ENCODE measurements at regions not wholly inside any gene's neighbourhood (a gene's known extent, or its start where the extent isn't known, plus 50 kb on each side); places are given as distances from the start of the nearest gene placed in this dataset.

DNA sequence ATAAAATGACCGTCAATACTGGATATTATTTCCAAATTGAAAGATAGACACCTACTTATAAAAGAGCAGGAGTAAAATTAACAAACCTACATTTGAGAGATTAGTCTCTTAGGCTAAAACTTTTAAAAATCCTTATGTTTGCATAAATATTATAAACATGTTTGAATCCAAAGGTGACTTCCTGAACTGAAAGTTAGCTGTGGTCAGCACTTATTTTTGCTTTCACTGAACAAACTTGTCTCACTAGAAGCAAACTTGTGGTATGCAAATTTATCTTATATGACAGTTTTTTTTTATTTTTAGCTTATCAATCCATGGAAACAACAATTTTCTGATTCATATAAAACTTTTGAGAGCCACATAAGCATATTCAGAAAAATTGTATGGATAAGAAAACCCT lies 502.6 kb upstream of the COX7C start:
- no peak overlapping the region for H3K4me3 ChIP-seq (ENCODE audit: low read length)
- no peak for DNase-seq (ENCODE audit: low read depth)
- TF ChIP-seq CTCF (conservative IDR thresholded peaks at IDR 0.05; ENCODE audit: low read length), result no peak

DNA sequence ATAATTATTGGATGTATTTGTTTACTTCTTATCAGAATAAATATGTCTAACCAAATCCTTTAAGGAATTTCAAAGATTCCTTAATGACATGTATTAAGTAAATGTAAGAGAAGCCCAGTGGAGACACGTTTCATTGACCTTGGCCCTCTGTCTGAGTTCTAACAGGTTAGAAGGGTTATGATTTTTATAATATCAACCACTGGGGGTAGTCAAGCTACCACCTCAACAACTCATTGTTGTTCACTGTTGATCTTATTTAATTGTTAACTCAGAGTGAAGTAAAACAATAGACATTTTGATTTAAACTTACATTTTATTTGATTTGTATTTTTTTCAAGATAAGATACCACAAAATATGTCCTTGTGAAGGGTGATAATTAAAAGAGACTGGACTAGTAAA lies 499.2 kb upstream of the COX7C start:
- no peak for TF ChIP-seq CTCF (conservative IDR thresholded peaks at IDR 0.05; ENCODE audit: low read length)
- H3K4me3 ChIP-seq (ENCODE audit: low read length), result no peak overlapping the region
- no peak for DNase-seq (ENCODE audit: low read depth)

GRCh38 chr5:86124333-86124732 lies 493.4 kb upstream of the COX7C start:
- H3K4me3 ChIP-seq (ENCODE audit: low read length), result no peak overlapping the region
- no peak for TF ChIP-seq CTCF (conservative IDR thresholded peaks at IDR 0.05; ENCODE audit: low read length)

DNA sequence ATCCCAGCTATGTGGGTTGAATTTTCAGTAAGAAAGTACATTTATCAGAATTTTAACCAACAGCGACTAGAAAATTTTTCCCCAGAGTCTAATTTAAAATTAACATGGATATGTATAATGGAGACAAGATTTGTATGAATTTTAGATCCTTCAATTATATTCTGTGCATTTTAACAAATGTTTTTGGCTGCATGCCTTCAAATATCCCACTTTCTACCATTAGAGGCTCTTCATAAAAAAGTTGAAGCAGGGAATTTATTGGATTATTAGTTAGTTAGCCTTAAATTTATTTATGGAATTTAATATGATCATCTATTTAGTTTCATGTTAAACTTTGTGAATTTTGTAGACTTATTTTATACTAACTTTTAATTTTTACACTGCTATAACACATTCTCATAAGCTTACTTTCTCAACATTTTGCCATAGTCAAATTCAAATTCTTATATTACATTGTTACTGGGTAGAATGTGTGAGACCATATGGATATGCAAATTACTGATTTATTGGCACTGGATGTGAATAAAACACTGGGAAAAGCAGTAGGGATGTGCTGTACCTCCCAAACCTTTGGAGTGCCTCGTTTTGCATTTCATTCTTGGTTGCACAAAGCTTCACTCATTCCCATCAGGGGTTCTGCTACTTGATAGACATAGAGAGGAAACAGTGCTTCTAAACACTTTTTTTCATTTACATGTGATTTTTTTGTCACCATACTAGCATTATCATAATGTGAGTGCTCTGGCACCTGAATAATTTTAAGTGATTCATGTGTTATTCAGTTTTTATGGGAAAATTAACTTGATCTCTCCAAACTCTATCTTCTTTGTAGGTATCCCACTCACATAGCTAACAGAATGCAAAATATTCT lies 491.8 kb upstream of the COX7C start:
- no peak for TF ChIP-seq CTCF (conservative IDR thresholded peaks at IDR 0.05; ENCODE audit: low read length)
- no peak for DNase-seq (ENCODE audit: low read depth)
- H3K4me3 ChIP-seq (ENCODE audit: low read length), result no peak overlapping the region

More at GRCh38 chr5:86124333-86124732, 493.4 kb upstream of the COX7C start:
- no peak for DNase-seq (ENCODE audit: low read depth)

GRCh38 chr5:86127696-86128095 lies 490.0 kb upstream of the COX7C start:
- DNase-seq (ENCODE audit: low read depth), result no peak
- TF ChIP-seq CTCF (conservative IDR thresholded peaks at IDR 0.05; ENCODE audit: low read length), result no peak
- H3K4me3 ChIP-seq (ENCODE audit: low read length), result no peak overlapping the region

GRCh38 chr5:86129009-86129408 lies 488.7 kb upstream of the COX7C start:
- H3K4me3 ChIP-seq (ENCODE audit: low read length), result no peak overlapping the region
- no peak for TF ChIP-seq CTCF (conservative IDR thresholded peaks at IDR 0.05; ENCODE audit: low read length)
- no peak for DNase-seq (ENCODE audit: low read depth)

DNA sequence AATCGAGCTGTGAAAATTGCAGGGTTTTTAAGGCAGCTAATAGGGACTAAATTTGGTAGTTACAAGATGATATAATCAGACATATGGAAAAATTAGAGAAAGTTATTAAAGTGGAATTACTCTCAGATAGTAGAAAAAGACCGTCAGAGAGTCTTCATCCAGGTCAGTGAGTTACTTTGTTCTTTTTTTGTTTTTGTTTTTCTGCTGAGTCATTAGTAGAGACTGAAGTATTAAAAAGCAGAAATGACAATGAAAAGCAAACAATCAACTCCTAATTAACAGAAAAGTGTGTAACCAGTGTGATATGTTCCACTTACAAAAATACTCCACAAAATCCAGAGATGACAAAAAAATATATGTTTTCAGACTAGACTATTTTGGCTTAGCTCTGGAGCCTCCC lies 480.4 kb upstream of the COX7C start:
- no peak for DNase-seq (ENCODE audit: low read depth)
- TF ChIP-seq CTCF (conservative IDR thresholded peaks at IDR 0.05; ENCODE audit: low read length), result no peak

More for the DNA sequence above, 480.4 kb upstream of the COX7C start:
- no peak overlapping the region for H3K4me3 ChIP-seq (ENCODE audit: low read length)

Data from AG10803 (cell line).